Colonic mucosa (tissue), 4 donors: ENCODE measurements at regions not wholly inside any gene's neighbourhood (a gene's known extent, or its start where the extent isn't known, plus 50 kb on each side); places are given as distances from the start of the nearest gene placed in this dataset.

Source experiments
- DNase-seq: peaks from one replicate; pipeline ENCODE4 v3.0.0-alpha.2; 2020
- H3K27ac ChIP-seq: fragments of 200-600 bp; one replicate; pipeline ENCODE4 v1.8.0; 2021
- H3K27me3 ChIP-seq: fragments of 200-600 bp; one replicate; pipeline ENCODE4 v1.8.0; 2021
- H3K36me3 ChIP-seq: fragments of 200-600 bp; one replicate; pipeline ENCODE4 v1.8.0; 2021
- H3K4me1 ChIP-seq: fragments of 200-600 bp; one replicate; pipeline ENCODE4 v1.8.0; 2021; ENCODE audit warnings: mild to moderate bottlenecking
- H3K4me3 ChIP-seq: fragments of 200-600 bp; one replicate; pipeline ENCODE4 v1.8.0; 2021
- H3K9ac ChIP-seq, 2 donors: one replicate each; pipeline ENCODE4 v1.7.0; 2013; ENCODE audit warnings: control low read depth in 2 of 2, low read depth in 2 of 2, low read length in 2 of 2
- H3K9me3 ChIP-seq: fragments of 200-600 bp; one replicate; pipeline ENCODE4 v1.8.0; 2021
- CTCF ChIP-seq: fragments of 200-600 bp; IDR thresholded peaks from one replicate; pipeline ENCODE4 v1.8.0; 2022; ENCODE audit warnings: antibody characterized with exemption, mild to moderate bottlenecking
- intact Hi-C: fragments of 100-400 bp; cut with DNase I; formaldehyde crosslinking; loops from one replicate; pipeline ENCODE4 v1.14.1; 2022
- donor health status: healthy.
- donor health status: DM: no; HTN: no; CAD: no.
- donor health status: DM: no; HTN: no; CAD: no.

GRCh38 chr6:4588581-4588980 lies 187.6 kb upstream of the CDYL start:
- intact Hi-C loops: no loop called here
- no peaks in the 10 kb centered on the region for H3K27me3 ChIP-seq
- DNase-seq: no peak
- no peaks in the 10 kb centered on the region for H3K36me3 ChIP-seq
- TF ChIP-seq CTCF: no peak
- H3K9ac ChIP-seq: no peak overlapping the region
- no peaks in the 10 kb centered on the region for H3K9me3 ChIP-seq
- no peak overlapping the region for H3K27ac ChIP-seq
- H3K4me3 ChIP-seq: no peak overlapping the region
- H3K4me1 ChIP-seq: no peaks in the 10 kb centered on the region

- H3K9ac ChIP-seq: no peak overlapping the region
- intact Hi-C loops: no loop called here
- H3K27ac ChIP-seq: no peak overlapping the region
- no peak for TF ChIP-seq CTCF
- no peaks in the 10 kb centered on the region for H3K9me3 ChIP-seq
- H3K36me3 ChIP-seq: no peaks in the 10 kb centered on the region
- no peak for DNase-seq
- no peaks in the 10 kb centered on the region for H3K4me1 ChIP-seq
- H3K27me3 ChIP-seq: no peaks in the 10 kb centered on the region
- no peak overlapping the region for H3K4me3 ChIP-seq
Measured at GRCh38 chr6:4588163-4588562, 188.0 kb upstream of the CDYL start.

DNA sequence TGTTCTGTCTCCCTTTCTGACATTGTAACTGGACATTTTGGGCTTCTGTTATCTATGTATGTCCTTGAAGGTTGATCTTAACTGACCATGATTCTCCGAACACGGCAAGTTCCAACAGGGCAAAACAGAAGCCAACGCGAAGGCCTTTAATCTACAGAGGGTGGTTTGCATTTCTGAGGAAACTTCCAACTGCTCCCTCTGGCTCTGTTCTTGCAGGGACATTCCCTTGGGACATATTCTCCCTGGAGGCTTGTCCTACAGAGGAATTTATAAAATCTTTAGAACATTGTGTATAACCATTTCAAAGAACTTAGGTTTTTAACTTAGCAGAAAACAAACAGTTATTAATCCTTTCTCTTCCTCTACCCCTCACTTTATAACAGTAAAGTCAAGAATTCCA lies 189.0 kb upstream of the CDYL start:
- H3K4me1 ChIP-seq: no peaks in the 10 kb centered on the region
- no peak for DNase-seq
- intact Hi-C loops: no loop called here
- H3K9ac ChIP-seq: no peak overlapping the region
- no peaks in the 10 kb centered on the region for H3K36me3 ChIP-seq
- H3K4me3 ChIP-seq: no peak overlapping the region
- H3K9me3 ChIP-seq: no peaks in the 10 kb centered on the region
- no peak overlapping the region for H3K27ac ChIP-seq
- no peak for TF ChIP-seq CTCF
- no peaks in the 10 kb centered on the region for H3K27me3 ChIP-seq

- no peak for TF ChIP-seq CTCF
- Histone ChIP-seq H3K4me3 (no peak overlapping the region), H3K36me3 (no peaks in the 10 kb centered on the region), H3K27me3 (no peaks in the 10 kb centered on the region), H3K27ac (no peak overlapping the region), H3K4me1 (no peaks in the 10 kb centered on the region), H3K9me3 (no peaks in the 10 kb centered on the region), H3K9ac (no peak overlapping the region)
- intact Hi-C loops: no loop called here
- no peak for DNase-seq
Measured at GRCh38 chr6:4586469-4586859, 189.7 kb upstream of the CDYL start.

GRCh38 chr6:4585682-4586468 lies 190.3 kb upstream of the CDYL start:
- no peaks in the 10 kb centered on the region for H3K4me1 ChIP-seq
- H3K36me3 ChIP-seq: no peaks in the 10 kb centered on the region
- H3K27ac ChIP-seq: no peak overlapping the region
- no peak overlapping the region for H3K4me3 ChIP-seq
- DNase-seq: no peak
- TF ChIP-seq CTCF: no peak
- intact Hi-C loops: no loop called here
- H3K9ac ChIP-seq: no peak overlapping the region
- no peaks in the 10 kb centered on the region for H3K9me3 ChIP-seq
- H3K27me3 ChIP-seq: no peaks in the 10 kb centered on the region
